Activated naive CD4-positive, alpha-beta T cell treated with anti-CD3 and anti-CD28 coated beads, Interleukin-2, amount 50 U/mL, for 24 hours (primary cell): ENCODE measurements at regions not wholly inside any gene's neighbourhood (a gene's known extent, or its start where the extent isn't known, plus 50 kb on each side); places are given as distances from the start of the nearest gene placed in this dataset.
"Not testable (repeated sequence)": the region's sequence is repeated elsewhere in the genome, so short reads cannot be mapped to it uniquely, and the experiment has no call there.

Source experiments
- H3K27ac Mint-ChIP-seq: one replicate; pipeline ENCODE4 v1.8.0; 2021; ENCODE audit warnings: mild to moderate bottlenecking, mixed read lengths
- H3K27me3 Mint-ChIP-seq: one replicate; pipeline ENCODE4 v1.8.0; 2021; ENCODE audit warnings: mixed read lengths
- H3K36me3 Mint-ChIP-seq: one replicate; pipeline ENCODE4 v1.8.0; 2021; ENCODE audit warnings: mixed read lengths
- H3K4me1 Mint-ChIP-seq: one replicate; pipeline ENCODE4 v1.8.0; 2021; ENCODE audit warnings: mixed read lengths
- H3K4me3 Mint-ChIP-seq: one replicate; pipeline ENCODE4 v1.8.0; 2021; ENCODE audit warnings: mild to moderate bottlenecking, mixed read lengths
- H3K9me3 Mint-ChIP-seq: one replicate; pipeline ENCODE4 v1.8.0; 2021; ENCODE audit warnings: mixed read lengths

DNA sequence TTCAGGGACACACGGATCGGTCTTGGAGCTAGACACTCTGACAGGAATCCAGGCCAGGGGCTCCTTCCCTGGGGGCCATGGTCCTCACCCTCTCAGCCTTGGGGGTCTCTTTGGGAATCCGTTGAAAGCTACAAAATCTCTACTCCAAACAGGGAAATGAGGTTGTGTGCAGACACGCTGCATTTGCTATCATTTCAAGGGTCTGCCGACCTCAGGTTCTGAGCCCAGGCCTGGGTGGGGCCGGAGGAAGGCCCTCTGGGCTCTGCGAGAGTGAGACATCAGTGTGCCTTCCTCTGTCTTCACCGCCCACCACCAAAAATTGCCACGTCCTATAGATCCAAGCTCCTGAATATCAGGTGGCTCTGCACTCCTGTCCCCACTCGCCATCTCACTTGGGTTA, 74.4 kb upstream of the FGF3 start:
- no peak overlapping the region for H3K27ac Mint-ChIP-seq
- H3K36me3 Mint-ChIP-seq = no peaks in the 10 kb centered on the region
- peaks cover 24% of the 10 kb centered on the region for H3K27me3 Mint-ChIP-seq
- no peaks in the 10 kb centered on the region for H3K4me1 Mint-ChIP-seq
- no peak overlapping the region for H3K4me3 Mint-ChIP-seq
- H3K9me3 Mint-ChIP-seq = no peaks in the 10 kb centered on the region

DNA sequence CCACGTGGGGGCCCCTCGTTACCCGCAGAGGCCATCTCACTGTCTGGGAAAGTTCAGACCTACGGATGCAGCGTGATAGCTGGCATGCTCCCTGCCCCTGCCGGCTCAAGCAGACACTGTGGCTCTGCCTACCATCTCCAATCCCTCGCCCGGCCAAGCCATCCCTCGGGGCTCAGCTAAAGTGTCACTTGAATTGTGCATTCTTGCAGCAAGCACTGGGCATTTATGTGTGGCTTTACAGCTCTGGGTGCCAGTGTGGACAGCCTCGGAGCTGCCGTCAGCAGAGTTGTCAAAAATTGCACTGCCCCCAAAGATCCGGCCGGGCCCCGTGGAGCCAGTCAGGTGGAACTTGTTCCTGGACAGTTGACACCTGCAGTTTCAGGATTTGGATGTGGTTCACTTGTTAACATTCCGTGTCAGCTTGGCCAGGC, 75.0 kb upstream of the FGF3 start:
- H3K27ac Mint-ChIP-seq = no peak overlapping the region
- no peaks in the 10 kb centered on the region for H3K4me1 Mint-ChIP-seq
- H3K4me3 Mint-ChIP-seq = no peak overlapping the region
- no peaks in the 10 kb centered on the region for H3K9me3 Mint-ChIP-seq
- peaks cover 24% of the 10 kb centered on the region for H3K27me3 Mint-ChIP-seq
- no peaks in the 10 kb centered on the region for H3K36me3 Mint-ChIP-seq

DNA sequence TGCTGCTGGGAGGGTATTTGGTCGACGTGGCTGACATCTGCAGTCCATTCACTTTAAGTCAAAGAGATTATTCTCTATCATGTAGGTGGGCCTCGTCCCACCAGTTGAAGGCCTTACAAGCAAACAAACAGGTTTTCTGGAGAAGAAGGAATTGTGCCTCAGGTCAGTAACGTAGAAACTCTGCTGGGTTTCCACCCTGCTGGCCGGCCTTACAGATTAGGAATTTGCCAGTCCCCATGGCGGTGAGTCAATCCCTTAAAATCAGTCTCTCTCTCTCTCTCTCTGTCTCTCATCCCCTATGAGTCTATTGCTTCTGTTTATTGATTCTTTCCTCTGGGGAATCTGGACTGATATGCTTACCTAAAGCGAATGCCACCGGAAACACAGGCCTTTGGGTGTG, 75.4 kb upstream of the FGF3 start:
- Mint-ChIP-seq H3K9me3 (no peaks in the 10 kb centered on the region), H3K27me3 (peaks cover 24% of the 10 kb centered on the region), H3K4me1 (no peaks in the 10 kb centered on the region), H3K36me3 (no peaks in the 10 kb centered on the region), H3K4me3 (no peak overlapping the region), H3K27ac (no peak overlapping the region)

DNA sequence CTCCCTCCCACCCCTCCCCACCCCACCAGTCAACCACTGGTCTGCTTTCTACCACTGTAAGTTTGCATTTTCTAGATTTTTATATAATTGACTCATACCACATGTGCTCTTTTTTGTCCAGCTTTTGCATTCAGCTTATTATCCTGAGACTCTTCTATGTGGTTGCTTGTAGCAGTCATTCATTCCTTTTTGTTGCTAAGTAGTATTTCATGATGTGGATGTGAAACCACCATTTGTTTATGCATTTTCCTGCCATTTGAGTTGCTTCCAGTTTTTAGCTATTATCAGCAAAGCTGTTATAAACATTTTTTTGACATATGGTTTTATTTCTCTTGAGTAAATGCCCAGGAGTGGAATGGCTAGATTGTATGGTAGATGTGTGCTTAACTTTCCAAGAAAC, 77.0 kb upstream of the FGF3 start:
- Mint-ChIP-seq H3K4me1 (no peaks in the 10 kb centered on the region), H3K36me3 (no peaks in the 10 kb centered on the region), H3K9me3 (no peaks in the 10 kb centered on the region), H3K27ac (no peak overlapping the region), H3K27me3 (peaks cover 18% of the 10 kb centered on the region), H3K4me3 (no peak overlapping the region)

DNA sequence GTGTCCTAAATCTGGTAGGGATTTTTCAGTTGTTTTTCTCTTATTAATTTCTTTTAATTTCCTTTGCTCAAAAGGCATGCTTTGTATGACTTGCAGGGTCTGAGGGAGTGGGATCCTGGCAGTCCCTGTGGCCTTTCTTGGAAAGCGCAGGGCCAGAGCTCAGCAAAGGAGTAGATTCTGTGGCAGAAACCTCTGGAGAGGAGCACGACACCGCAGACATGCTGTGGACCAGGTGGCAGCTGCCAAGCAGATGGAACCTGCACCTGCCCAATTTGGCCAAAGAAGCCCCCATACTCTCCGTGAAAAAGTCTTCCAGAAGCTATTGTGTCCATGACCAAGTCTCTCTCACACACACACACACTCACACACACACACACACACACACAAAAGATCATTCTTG, 78.9 kb upstream of the FGF3 start:
- Mint-ChIP-seq H3K4me1 (no peaks in the 10 kb centered on the region), H3K27ac (no peak overlapping the region), H3K36me3 (no peaks in the 10 kb centered on the region), H3K27me3 (peaks cover 11% of the 10 kb centered on the region), H3K4me3 (no peak overlapping the region), H3K9me3 (no peaks in the 10 kb centered on the region)

DNA sequence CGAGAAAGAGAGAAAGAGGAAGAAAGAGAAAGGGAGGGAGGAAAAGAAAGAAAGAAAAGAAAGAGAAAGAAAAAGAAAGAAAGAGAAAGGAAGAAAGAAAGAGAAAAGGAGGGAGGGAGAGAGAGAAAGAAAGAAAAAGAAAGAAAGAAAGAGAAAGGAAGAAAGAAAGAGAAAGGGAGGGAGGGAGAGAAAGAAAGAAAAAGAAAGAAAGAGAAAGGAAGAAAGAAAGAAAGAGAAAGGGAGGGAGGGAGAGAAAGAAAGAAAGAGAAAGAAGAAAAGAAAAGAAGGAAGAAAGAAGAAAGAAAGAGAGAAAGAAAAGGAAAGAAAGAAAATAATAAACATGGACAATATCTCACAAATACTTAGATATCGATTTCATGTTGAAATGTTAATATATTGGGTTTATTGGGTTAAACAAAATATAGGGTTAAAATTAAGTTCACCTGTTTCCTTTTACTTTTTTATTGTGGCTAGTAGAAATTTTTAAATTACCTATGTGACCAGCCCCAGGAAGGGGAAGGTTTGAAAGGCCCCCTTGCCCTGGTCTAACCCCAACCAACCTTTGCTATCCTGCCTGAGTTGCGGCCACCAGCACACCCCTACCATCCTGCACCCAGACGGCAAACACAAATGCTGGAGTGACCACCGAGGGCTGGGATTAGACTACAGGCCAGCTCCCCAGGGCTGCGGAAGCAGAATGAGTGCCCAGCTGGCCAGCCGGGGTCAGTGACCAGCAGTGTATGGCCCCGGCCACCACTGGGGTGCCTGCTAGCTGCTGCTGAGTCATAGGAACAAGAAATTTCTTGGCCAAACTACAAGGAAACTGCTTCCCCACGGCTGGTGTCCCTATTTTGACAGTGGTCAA, 81.0 kb upstream of the FGF3 start:
- no peak overlapping the region for H3K27ac Mint-ChIP-seq
- H3K36me3 Mint-ChIP-seq = no peaks in the 10 kb centered on the region

DNA sequence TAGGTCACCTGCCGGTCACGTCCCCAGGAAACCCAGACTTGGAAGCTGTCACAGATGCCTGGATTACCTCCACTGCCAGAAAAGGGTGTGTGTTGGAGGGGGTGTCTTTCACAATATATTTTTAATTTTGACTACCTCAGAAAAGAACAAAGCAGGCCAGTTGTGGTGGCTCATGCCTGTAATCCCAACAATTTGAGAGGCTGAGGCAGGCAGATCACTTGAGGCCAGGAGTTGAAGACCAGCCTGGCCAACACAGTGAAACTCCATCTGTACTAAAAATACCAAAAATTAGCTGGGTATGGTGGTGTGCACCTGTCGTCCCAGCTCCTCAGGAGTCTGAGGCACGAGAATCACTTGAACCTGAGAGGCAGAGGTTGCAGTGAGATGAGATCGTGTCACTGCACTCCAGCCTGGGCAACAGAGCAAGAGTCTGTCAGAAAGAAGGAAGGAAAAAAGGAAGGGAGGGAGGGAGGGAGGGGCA, 81.6 kb upstream of the FGF3 start:
- not testable (repeated sequence) for H3K27ac Mint-ChIP-seq, H3K4me3 Mint-ChIP-seq, H3K36me3 Mint-ChIP-seq, H3K27me3 Mint-ChIP-seq, H3K4me1 Mint-ChIP-seq, H3K9me3 Mint-ChIP-seq

More for the DNA sequence above, 81.0 kb upstream of the FGF3 start:
- no peaks in the 10 kb centered on the region for H3K9me3 Mint-ChIP-seq
- H3K4me3 Mint-ChIP-seq = no peak overlapping the region
- no peaks in the 10 kb centered on the region for H3K4me1 Mint-ChIP-seq
- H3K27me3 Mint-ChIP-seq = peaks cover 6% of the 10 kb centered on the region

DNA sequence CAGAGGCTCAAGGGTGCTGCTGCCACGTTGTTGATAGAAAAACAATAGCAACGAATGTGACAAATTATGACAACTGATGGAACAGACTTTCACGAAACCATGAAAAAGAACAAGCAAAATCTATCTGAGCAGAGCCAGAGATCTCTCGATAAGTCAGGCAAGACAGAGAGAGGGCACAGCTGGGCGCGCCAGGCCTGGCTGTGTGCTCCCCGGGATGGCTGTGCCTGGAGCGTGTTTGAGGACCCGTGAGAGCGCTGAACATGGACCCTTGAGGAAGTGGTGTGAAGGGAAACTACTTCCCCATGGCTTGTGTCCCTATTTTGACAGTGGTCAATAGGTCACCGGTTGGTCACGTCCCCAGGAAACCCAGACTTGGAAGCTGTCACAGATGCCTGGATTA, 83.1 kb upstream of the FGF3 start:
- H3K27ac Mint-ChIP-seq = no peak overlapping the region
- H3K4me1 Mint-ChIP-seq = no peaks in the 10 kb centered on the region
- no peaks in the 10 kb centered on the region for H3K9me3 Mint-ChIP-seq
- H3K27me3 Mint-ChIP-seq = peaks cover 12% of the 10 kb centered on the region
- H3K36me3 Mint-ChIP-seq = no peaks in the 10 kb centered on the region
- no peak overlapping the region for H3K4me3 Mint-ChIP-seq

DNA sequence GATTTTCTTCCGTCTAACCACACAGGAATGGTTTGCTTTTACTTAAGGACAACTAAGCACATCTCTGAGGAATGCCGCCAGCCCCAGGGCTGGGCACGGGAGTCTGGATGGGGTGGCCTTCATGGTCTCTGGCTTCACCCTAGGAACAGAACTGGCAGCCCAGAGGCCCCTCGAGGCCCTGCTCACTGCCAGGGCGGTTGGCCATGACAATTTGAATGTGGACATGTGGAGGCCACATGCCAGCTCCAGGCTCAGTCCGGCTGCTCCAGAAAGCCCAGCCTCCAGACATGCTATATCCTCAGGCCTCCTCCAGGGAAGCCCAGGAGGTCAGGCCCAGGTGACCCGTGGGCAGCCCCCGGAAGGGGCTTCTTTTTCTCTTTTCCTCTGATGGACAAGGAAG, 84.0 kb upstream of the FGF3 start:
- Mint-ChIP-seq H3K36me3 (no peaks in the 10 kb centered on the region), H3K27me3 (peaks cover 13% of the 10 kb centered on the region)

DNA sequence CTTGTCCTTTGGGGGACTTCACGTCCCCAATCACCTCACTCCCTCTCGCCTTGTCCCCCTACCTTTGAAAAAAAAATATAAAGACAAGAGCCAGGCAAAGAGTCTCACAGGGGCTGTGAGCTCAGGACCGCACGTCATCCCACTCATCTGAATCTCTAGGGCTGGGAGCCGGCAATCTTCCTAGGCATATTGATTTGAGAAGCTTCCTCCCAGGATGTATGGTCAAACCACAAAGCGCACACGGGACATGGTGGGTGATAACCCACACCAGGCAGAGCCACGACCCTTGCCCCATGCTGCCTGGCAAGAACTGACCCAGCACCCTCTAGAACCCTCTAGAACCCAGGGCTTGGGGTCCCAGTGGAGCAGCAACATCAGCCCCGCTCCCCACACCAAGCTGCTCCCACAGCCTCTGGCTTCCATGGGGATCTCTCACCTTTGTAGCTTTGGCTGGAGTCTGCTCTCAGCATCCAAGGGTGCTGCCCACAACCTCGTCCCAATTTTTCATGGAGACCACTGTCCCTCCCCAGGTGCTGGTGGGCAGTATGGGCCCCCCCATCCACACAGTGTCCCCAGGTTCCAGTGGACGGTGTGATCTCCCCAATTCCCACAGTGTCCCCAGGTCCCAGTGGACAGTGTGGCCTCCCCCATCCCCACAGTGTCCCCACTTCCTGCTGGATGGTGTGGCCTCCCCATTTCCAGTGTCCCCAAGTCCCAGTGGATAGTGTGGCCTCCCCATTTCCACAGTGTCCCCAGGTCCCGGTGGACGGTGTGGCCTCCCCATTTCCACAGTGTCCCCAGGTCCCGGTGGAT, 85.2 kb upstream of the FGF3 start:
- no peak overlapping the region for H3K4me3 Mint-ChIP-seq
- H3K36me3 Mint-ChIP-seq = no peaks in the 10 kb centered on the region
- no peak overlapping the region for H3K27ac Mint-ChIP-seq
- H3K4me1 Mint-ChIP-seq = no peaks in the 10 kb centered on the region
- no peaks in the 10 kb centered on the region for H3K9me3 Mint-ChIP-seq
- H3K27me3 Mint-ChIP-seq = peaks cover 15% of the 10 kb centered on the region

More for the DNA sequence above, 84.0 kb upstream of the FGF3 start:
- Mint-ChIP-seq H3K4me3 (no peak overlapping the region), H3K4me1 (no peaks in the 10 kb centered on the region), H3K9me3 (no peaks in the 10 kb centered on the region), H3K27ac (no peak overlapping the region)

DNA sequence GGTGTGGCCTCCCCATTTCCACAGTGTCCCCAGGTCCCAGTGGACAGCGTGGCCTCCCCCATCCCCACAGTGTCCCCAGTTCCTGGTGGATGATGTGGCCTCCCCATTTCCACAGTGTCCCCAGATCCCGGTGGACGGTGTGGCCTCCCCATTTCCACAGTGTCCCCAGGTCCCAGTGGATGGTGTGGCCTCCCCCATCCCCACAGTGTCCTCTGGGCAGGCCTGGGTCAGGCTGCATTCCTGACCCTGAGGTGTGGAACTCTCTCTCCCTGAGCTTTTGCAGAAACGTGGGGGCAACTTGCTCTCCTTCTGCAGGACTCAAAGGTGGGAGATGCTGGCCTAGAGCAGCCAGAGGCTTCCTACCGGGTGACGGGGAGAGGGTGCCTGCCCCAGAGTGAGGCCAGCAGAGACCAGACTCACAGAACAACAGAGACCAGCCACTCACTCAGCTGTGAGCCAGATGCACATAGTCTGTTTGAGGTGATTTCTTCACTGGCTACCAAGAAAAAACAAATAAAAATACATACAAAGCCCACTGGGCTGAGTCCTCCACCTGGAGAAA, 85.8 kb upstream of the FGF3 start:
- H3K27ac Mint-ChIP-seq = no peak overlapping the region
- no peaks in the 10 kb centered on the region for H3K36me3 Mint-ChIP-seq
- no peaks in the 10 kb centered on the region for H3K4me1 Mint-ChIP-seq
- peaks cover 15% of the 10 kb centered on the region for H3K27me3 Mint-ChIP-seq
- H3K9me3 Mint-ChIP-seq = no peaks in the 10 kb centered on the region
- no peak overlapping the region for H3K4me3 Mint-ChIP-seq

DNA sequence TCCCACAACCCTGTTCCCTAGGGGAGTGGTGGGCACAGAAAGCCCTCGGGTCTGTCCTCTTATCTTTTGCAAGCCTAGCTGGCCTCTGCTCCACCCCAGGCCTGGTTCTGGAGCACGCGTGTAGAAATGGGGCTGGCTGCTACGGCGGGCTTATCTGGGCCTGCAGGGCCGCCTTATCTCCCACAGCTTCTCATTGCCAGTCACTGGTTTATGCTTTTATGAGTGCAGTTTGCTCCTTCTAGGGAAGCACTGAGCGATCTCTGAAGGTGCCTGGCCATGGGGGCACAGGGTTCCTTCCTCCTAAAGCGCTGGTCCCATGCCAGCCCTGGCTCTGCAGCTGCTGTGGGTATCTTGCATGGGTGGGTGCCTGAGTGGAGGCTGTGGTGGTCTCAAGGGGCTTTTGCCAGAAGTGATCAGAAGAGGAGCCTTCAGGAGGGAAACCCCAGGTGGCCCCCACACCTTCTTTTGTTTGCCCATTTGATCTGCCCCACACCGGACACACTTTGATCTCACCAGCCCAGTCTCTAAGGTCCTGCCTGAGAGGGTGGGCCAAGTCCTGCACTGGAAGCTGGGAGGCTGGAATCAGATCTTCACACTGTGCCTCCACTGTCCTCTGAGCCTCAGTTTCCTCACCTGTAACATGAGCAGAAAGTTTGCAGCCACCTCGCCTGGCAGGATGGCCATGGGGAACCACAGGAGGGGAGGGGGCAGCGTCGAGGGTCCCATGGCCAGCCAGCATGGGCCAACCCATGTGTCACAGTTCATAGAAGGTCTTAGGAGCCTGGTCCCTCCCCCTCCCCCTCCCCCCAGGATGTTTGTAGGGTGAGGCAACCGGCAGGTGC, 86.6 kb upstream of the FGF3 start:
- no peaks in the 10 kb centered on the region for H3K9me3 Mint-ChIP-seq
- no peak overlapping the region for H3K27ac Mint-ChIP-seq
- peaks cover 15% of the 10 kb centered on the region for H3K27me3 Mint-ChIP-seq
- no peak overlapping the region for H3K4me3 Mint-ChIP-seq
- no peaks in the 10 kb centered on the region for H3K4me1 Mint-ChIP-seq
- no peaks in the 10 kb centered on the region for H3K36me3 Mint-ChIP-seq

DNA sequence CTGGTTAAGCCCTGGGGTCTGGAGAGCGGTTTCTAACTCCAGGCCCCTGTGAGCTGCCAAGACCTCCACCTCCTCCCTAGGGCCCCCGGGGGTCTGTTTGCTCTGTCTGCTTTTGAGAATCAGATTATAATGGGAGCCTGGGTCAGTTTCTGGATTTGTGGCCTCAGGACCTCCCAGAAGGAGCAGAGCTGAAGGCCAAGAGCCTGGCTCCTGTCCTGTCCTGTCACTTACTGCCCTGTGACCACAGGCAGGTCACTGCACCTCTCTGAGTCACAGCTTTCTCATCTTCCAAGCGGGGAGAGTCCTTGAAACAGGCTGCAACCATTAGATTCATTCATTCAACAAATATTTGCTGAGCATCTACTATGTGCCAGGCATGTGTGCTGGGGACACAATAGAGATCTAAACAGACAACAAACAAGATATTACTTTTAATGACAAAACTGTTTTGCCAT, 87.3 kb upstream of the FGF3 start:
- no peak overlapping the region for H3K27ac Mint-ChIP-seq

DNA sequence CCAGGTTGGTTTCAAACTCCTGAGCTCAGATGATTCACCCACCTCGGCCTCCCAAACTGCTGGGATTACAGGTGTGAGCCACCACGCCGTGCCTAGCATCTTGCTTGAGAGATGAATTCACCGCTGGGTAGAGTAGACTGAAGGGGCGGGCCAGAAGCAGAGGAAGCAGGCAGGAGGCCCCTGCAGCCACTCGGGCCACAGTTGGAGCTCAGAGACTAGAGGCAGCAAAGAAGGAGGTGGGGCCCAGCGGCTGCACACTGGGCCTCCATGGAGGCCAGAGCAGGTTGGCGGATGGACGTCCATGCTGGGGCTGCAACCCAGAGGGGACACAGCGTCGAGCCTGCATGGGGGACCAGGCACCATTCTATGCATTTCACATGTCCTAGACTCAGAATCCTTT, 88.4 kb upstream of the FGF3 start:
- Mint-ChIP-seq H3K27me3 (peaks cover 18% of the 10 kb centered on the region), H3K9me3 (no peaks in the 10 kb centered on the region), H3K4me3 (no peak overlapping the region), H3K4me1 (no peaks in the 10 kb centered on the region), H3K36me3 (no peaks in the 10 kb centered on the region), H3K27ac (no peak overlapping the region)

More for the DNA sequence above, 87.3 kb upstream of the FGF3 start:
- Mint-ChIP-seq H3K27me3 (peaks cover 18% of the 10 kb centered on the region), H3K4me3 (no peak overlapping the region), H3K36me3 (no peaks in the 10 kb centered on the region), H3K9me3 (no peaks in the 10 kb centered on the region), H3K4me1 (no peaks in the 10 kb centered on the region)
